ENCODE measurements at regions not wholly inside any gene's neighbourhood (a gene's known extent, or its start where the extent isn't known, plus 50 kb on each side); places are given as distances from the start of the nearest gene placed in this dataset.

GRCh38 chr22:49147171-49147570 is 680.5 kb downstream of the BRD1 start:
- Histone ChIP-seq H3K9me2 (replicated peaks; ENCODE audit: insufficient read depth, low read length) (no peaks in the 10 kb centered on the region), H3K4me3 (ENCODE audit: insufficient read depth, low read length, poor library complexity, severe bottlenecking) (no peak overlapping the region), H3K36me3 (ENCODE audit: low read length) (no peaks in the 10 kb centered on the region), H3F3A (ENCODE audit: insufficient read depth) (no peaks in the 10 kb centered on the region), H4K20me1 (ENCODE audit: low read depth, low read length) (no peaks in the 10 kb centered on the region), H3K27me3 (ENCODE audit: low read length) (no peaks in the 10 kb centered on the region), H3K9me3 (ENCODE audit: insufficient read depth, low read length) (no peaks in the 10 kb centered on the region), H3K4me2 (ENCODE audit: low read depth, low read length, poor library complexity, severe bottlenecking) (no peak overlapping the region), H3K79me2 (ENCODE audit: insufficient read depth, low read length) (no peaks in the 10 kb centered on the region), H3K9ac (ENCODE audit: low read length) (no peak overlapping the region), H3K27ac (ENCODE audit: low read depth, low read length) (no peak overlapping the region), H2AFZ (ENCODE audit: low read depth, low read length, severe bottlenecking) (no peak overlapping the region)
- no peak for TF ChIP-seq CTCF (IDR thresholded peaks at IDR 0.05; ENCODE audit: insufficient read depth, low read length, poor library complexity, severe bottlenecking)
- TF ChIP-seq EZH2phosphoT487 (conservative IDR thresholded peaks at IDR 0.05; ENCODE audit: low read length), result no peak

- Histone ChIP-seq H3K27me3 (ENCODE audit: low read length) (no peaks in the 10 kb centered on the region), H2AFZ (ENCODE audit: low read depth, low read length, severe bottlenecking) (no peak overlapping the region), H3K79me2 (ENCODE audit: insufficient read depth, low read length) (no peaks in the 10 kb centered on the region), H3K27ac (ENCODE audit: low read depth, low read length) (no peak overlapping the region), H3K4me3 (ENCODE audit: insufficient read depth, low read length, poor library complexity, severe bottlenecking) (no peak overlapping the region), H3K36me3 (ENCODE audit: low read length) (no peaks in the 10 kb centered on the region), H3K9ac (ENCODE audit: low read length) (no peak overlapping the region), H3K4me2 (ENCODE audit: low read depth, low read length, poor library complexity, severe bottlenecking) (no peak overlapping the region), H4K20me1 (ENCODE audit: low read depth, low read length) (no peaks in the 10 kb centered on the region), H3K9me2 (replicated peaks; ENCODE audit: insufficient read depth, low read length) (no peaks in the 10 kb centered on the region), H3K9me3 (ENCODE audit: insufficient read depth, low read length) (no peaks in the 10 kb centered on the region), H3F3A (ENCODE audit: insufficient read depth) (no peaks in the 10 kb centered on the region)
- TF ChIP-seq EZH2phosphoT487 (conservative IDR thresholded peaks at IDR 0.05; ENCODE audit: low read length), result no peak
These were observed 681.2 kb downstream of the BRD1 start for GRCh38 chr22:49146511-49146910.

GRCh38 chr22:49143812-49144211 is 683.9 kb downstream of the BRD1 start:
- Histone ChIP-seq H3K27ac (ENCODE audit: low read depth, low read length) (no peak overlapping the region), H3K4me2 (ENCODE audit: low read depth, low read length, poor library complexity, severe bottlenecking) (no peak overlapping the region), H3K4me3 (ENCODE audit: insufficient read depth, low read length, poor library complexity, severe bottlenecking) (no peak overlapping the region), H3K9me3 (ENCODE audit: insufficient read depth, low read length) (no peaks in the 10 kb centered on the region), H3F3A (ENCODE audit: insufficient read depth) (no peaks in the 10 kb centered on the region), H3K27me3 (ENCODE audit: low read length) (no peaks in the 10 kb centered on the region), H3K9ac (ENCODE audit: low read length) (no peak overlapping the region), H3K9me2 (replicated peaks; ENCODE audit: insufficient read depth, low read length) (no peaks in the 10 kb centered on the region), H2AFZ (ENCODE audit: low read depth, low read length, severe bottlenecking) (no peak overlapping the region), H4K20me1 (ENCODE audit: low read depth, low read length) (no peaks in the 10 kb centered on the region), H3K79me2 (ENCODE audit: insufficient read depth, low read length) (no peaks in the 10 kb centered on the region), H3K36me3 (ENCODE audit: low read length) (no peaks in the 10 kb centered on the region)
- TF ChIP-seq CTCF (IDR thresholded peaks at IDR 0.05; ENCODE audit: insufficient read depth, low read length, poor library complexity, severe bottlenecking) (no peak), EZH2phosphoT487 (conservative IDR thresholded peaks at IDR 0.05; ENCODE audit: low read length) (no peak)

- Histone ChIP-seq H3K9me2 (replicated peaks; ENCODE audit: insufficient read depth, low read length) (no peaks in the 10 kb centered on the region), H3K4me2 (ENCODE audit: low read depth, low read length, poor library complexity, severe bottlenecking) (no peak overlapping the region), H3K36me3 (ENCODE audit: low read length) (no peaks in the 10 kb centered on the region), H3F3A (ENCODE audit: insufficient read depth) (no peaks in the 10 kb centered on the region), H2AFZ (ENCODE audit: low read depth, low read length, severe bottlenecking) (no peak overlapping the region), H3K9me3 (ENCODE audit: insufficient read depth, low read length) (no peaks in the 10 kb centered on the region), H4K20me1 (ENCODE audit: low read depth, low read length) (no peaks in the 10 kb centered on the region), H3K4me3 (ENCODE audit: insufficient read depth, low read length, poor library complexity, severe bottlenecking) (no peak overlapping the region), H3K27ac (ENCODE audit: low read depth, low read length) (no peak overlapping the region), H3K27me3 (ENCODE audit: low read length) (no peaks in the 10 kb centered on the region), H3K79me2 (ENCODE audit: insufficient read depth, low read length) (no peaks in the 10 kb centered on the region), H3K9ac (ENCODE audit: low read length) (no peak overlapping the region)
- no peak for TF ChIP-seq EZH2phosphoT487 (conservative IDR thresholded peaks at IDR 0.05; ENCODE audit: low read length)
- TF ChIP-seq CTCF (IDR thresholded peaks at IDR 0.05; ENCODE audit: insufficient read depth, low read length, poor library complexity, severe bottlenecking), result no peak
These were observed 684.8 kb downstream of the BRD1 start for GRCh38 chr22:49142891-49143290.
